ENCODE measurements at regions not wholly inside any gene's neighbourhood (a gene's known extent, or its start where the extent isn't known, plus 50 kb on each side); places are given as distances from the start of the nearest gene placed in this dataset.

DNA sequence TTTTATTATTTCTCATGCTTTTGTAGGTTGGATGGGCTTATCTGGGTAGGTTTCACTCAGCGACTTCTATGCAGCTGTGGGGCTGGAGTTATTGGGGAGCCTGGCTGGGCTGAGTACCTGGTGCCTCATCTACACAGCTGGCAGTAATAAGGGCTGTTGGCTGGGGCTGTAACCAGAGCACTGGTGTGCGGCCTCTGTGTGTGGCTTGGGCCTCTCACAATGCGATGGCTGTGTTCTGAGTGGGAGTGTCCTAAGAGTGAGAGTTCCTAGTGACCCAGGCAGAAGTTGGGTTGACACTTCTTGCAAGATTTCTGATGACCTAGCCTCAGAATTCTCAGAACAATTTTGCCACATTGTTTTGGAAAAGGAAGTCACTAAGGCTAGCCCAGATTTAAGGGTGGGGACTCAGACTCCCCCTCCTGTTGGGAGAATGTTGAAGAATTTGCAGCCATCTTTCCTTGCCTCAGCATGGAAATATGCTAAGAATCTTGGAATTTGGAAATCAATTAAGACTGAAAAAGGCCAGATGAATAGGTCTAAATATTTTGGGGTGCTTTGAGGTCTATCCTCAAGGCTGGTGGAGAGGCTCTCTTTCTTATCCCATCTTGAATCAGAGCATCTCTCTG lies 158.8 kb downstream of the SCP2D1 start:
- H2BK5ac ChIP-seq (ENCODE audit: low read depth, low read length), result no peak overlapping the region
- no peaks in the 10 kb centered on the region for H3K36me3 ChIP-seq (ENCODE audit: control insufficient read depth in 2 of 4, insufficient read depth in 4 of 4, low read length in 3 of 4)
- no peak overlapping the region for H3K18ac ChIP-seq (ENCODE audit: extremely low read depth, low read length)
- no peaks in the 10 kb centered on the region for H3K4me1 ChIP-seq (replicated peaks in 1 of 4; ENCODE audit: control insufficient read depth in 3 of 4, insufficient read depth in 4 of 4, low read length in 3 of 4)
- no peaks in the 10 kb centered on the region for H4K20me1 ChIP-seq (replicated peaks in 1 of 2; ENCODE audit: control insufficient read depth in 1 of 2, insufficient read depth in 2 of 2, low read length in 2 of 2)
- H3K23me2 ChIP-seq (ENCODE audit: low read depth, low read length), result no peaks in the 10 kb centered on the region
- no peak overlapping the region for H2AK5ac ChIP-seq (ENCODE audit: low read depth, low read length)
- no peak overlapping the region for H4K91ac ChIP-seq (replicated peaks; ENCODE audit: insufficient read length, low read length)
- H2AFZ ChIP-seq (ENCODE audit: low read length), result no peak overlapping the region
- ChIA-PET POLR2A (ENCODE audit: partially characterized antibody) (interaction anchor here (1.0 kb wide), 1 partner anchor 9 kb away, joined by 3 read pairs; no protein-coding TSS in a partner anchor), CTCF (ENCODE audit: partially characterized antibody) (interaction anchor here (0.8 to 1.2 kb wide), 4 partner anchors 9 to 611 kb away, joined by 3 to 4 read pairs (median 4); no protein-coding TSS in a partner anchor)
- no peak overlapping the region for H4K8ac ChIP-seq (ENCODE audit: extremely low read depth, insufficient read depth, low read length)
- H3K4me3 ChIP-seq (ENCODE audit: extremely low read depth in 1 of 4, insufficient read depth in 2 of 4, low read depth in 3 of 4, low read length in 4 of 4), result no peak overlapping the region
- H3K27me3 ChIP-seq (replicated peaks in 1 of 4; ENCODE audit: control insufficient read depth in 3 of 4, extremely low read depth in 1 of 4, insufficient read depth in 3 of 4, low read length in 3 of 4), result no peaks in the 10 kb centered on the region; a peak in 1 of 7 replicates
- H2BK15ac ChIP-seq (ENCODE audit: low read length), result no peak overlapping the region
- no peak overlapping the region for H3K14ac ChIP-seq (ENCODE audit: insufficient read length)
- H3K4ac ChIP-seq (replicated peaks; ENCODE audit: insufficient read length, low read depth, low read length), result no peak overlapping the region
- peak overlapping the region; percentile 7; the same call in 1 of the 2 replicates for H2BK12ac ChIP-seq (ENCODE audit: low read depth, low read length)
- no peak overlapping the region for H2BK120ac ChIP-seq (replicated peaks; ENCODE audit: low read depth, low read length)
- H3K27ac ChIP-seq (ENCODE audit: low read depth, low read length), result no peak overlapping the region
- no peaks in the 10 kb centered on the region for H3K79me1 ChIP-seq (ENCODE audit: low read depth, low read length)
- no peak overlapping the region for H4K5ac ChIP-seq (ENCODE audit: insufficient read length, low read depth, low read length)
- H2BK20ac ChIP-seq (ENCODE audit: low read length), result no peak overlapping the region
- no peak overlapping the region for H3K4me2 ChIP-seq (ENCODE audit: insufficient read depth in 1 of 2, low read depth in 2 of 2, low read length in 2 of 2)
- H3K9ac ChIP-seq (replicated peaks in 1 of 4; ENCODE audit: extremely low read depth in 1 of 4, low read depth in 3 of 4, low read length in 3 of 4), result no peak overlapping the region
- no peak overlapping the region for H3K56ac ChIP-seq (replicated peaks; ENCODE audit: insufficient read length, low read depth, low read length)
- no peak overlapping the region for H3K23ac ChIP-seq (ENCODE audit: insufficient read length)
- WGBS, 2 experiments (ENCODE audit: extremely low coverage in 1 of 2, insufficient coverage in 1 of 2, insufficient read length in 1 of 2, insufficient replicate concordance in 2 of 2, low coverage in 1 of 2, low lambda C conversion rate in 2 of 2, missing lambda C conversion rate in 1 of 2), result 95% methylated on average over 3 of the region's 3 CpGs; no CpG with 5 or more reads in 1 of the 2 experiments
- no peak for DNase-seq (ENCODE audit: low read depth in 1 of 2, low spot score in 2 of 2)
- FAIRE-seq, result no peak
- H3K79me2 ChIP-seq (ENCODE audit: control insufficient read depth in 1 of 2, insufficient read depth in 2 of 2, low read length in 2 of 2), result no peaks in the 10 kb centered on the region
- H3K9me3 ChIP-seq (ENCODE audit: insufficient read depth in 2 of 2, low read depth in 1 of 2, low read length in 1 of 2), result no peaks in the 10 kb centered on the region
- no peak for TF ChIP-seq SAP30 (IDR thresholded peaks at IDR 0.05; ENCODE audit: insufficient read depth, insufficient replicate concordance, low read length)
- TF ChIP-seq FOSL1 (IDR thresholded peaks at IDR 0.05; ENCODE audit: insufficient read depth, low read depth, low read length), result no peak
- TF ChIP-seq SIRT6 (IDR thresholded peaks at IDR 0.05; ENCODE audit: low read length), result no peak
- TF ChIP-seq TBP (IDR thresholded peaks at IDR 0.05; ENCODE audit: low read depth, low read length), result no peak
- TF ChIP-seq SIN3A (conservative IDR thresholded peaks at IDR 0.05 in 1 of 2, IDR thresholded peaks at IDR 0.05 in 1 of 2; ENCODE audit: low read depth in 1 of 2, low read length in 2 of 2), result no peak
- no peak for TF ChIP-seq TAF7 (optimal IDR thresholded peaks at IDR 0.05; ENCODE audit: borderline replicate concordance, low read depth, low read length)
- no peak for TF ChIP-seq HDAC6 (IDR thresholded peaks at IDR 0.05; ENCODE audit: low read depth, low read length)
- TF ChIP-seq NANOG (IDR thresholded peaks at IDR 0.05; ENCODE audit: insufficient read depth, low read depth, low read length, poor library complexity, severe bottlenecking), result no peak
- TF ChIP-seq KDM5A (IDR thresholded peaks at IDR 0.05; ENCODE audit: low read length), result no peak
- TF ChIP-seq RNF2 (IDR thresholded peaks at IDR 0.05; ENCODE audit: borderline replicate concordance, low read depth, low read length, missing control alignments, poor library complexity, severe bottlenecking), result no peak
- no peak for TF ChIP-seq BCL11A (IDR thresholded peaks at IDR 0.05; ENCODE audit: low read depth in 2 of 2, low read length in 2 of 2)
- no peak for TF ChIP-seq EP300 (IDR thresholded peaks at IDR 0.05; ENCODE audit: borderline replicate concordance in 1 of 2, low read depth in 2 of 2, low read length in 2 of 2)
- TF ChIP-seq CHD2 (IDR thresholded peaks at IDR 0.05; ENCODE audit: low read length), result no peak

All from H1 (cell line).